GM12878 (cell line): ENCODE measurements at regions not wholly inside any gene's neighbourhood (a gene's known extent, or its start where the extent isn't known, plus 50 kb on each side); places are given as distances from the start of the nearest gene placed in this dataset.

Source experiments
- BACH1 ChIP-seq: fragments of 450-650 bp; IDR thresholded peaks from 2 replicates; pipeline ENCODE4 v1.6.1; 2017; ENCODE audit warnings: mild to moderate bottlenecking, borderline replicate concordance
- CHD1 ChIP-seq: IDR thresholded peaks from 2 replicates; pipeline ENCODE4 v1.6.1; 2012; ENCODE audit warnings: low read depth, low read length, improper control_type of control experiment
- CHD4 ChIP-seq: fragments of 200-600 bp; sonication (generic); IDR thresholded peaks from 2 replicates; pipeline ENCODE4 v1.6.1; 2016; ENCODE audit warnings: mild to moderate bottlenecking
- E4F1 ChIP-seq: fragments of 450-650 bp; IDR thresholded peaks from 2 replicates; pipeline ENCODE4 v1.6.1; 2018; ENCODE audit warnings: borderline replicate concordance, mild to moderate bottlenecking; ENCODE audit not compliant: partially characterized antibody
- EGR1 ChIP-seq, 2 experiments: IDR thresholded peaks; 1 replicate in 1 of 2; 2 replicates in 1 of 2; pipeline ENCODE4 v1.6.1; 2011 to 2012; ENCODE audit warnings: low read depth in 2 of 2, low read length in 2 of 2, borderline replicate concordance in 1 of 2, mild to moderate bottlenecking in 1 of 2, moderate library complexity in 1 of 2
- LARP7 ChIP-seq: fragments of 450-650 bp; IDR thresholded peaks from 2 replicates; pipeline ENCODE4 v1.6.1; 2017; ENCODE audit warnings: mild to moderate bottlenecking
- MEF2B ChIP-seq: fragments of 450-650 bp; IDR thresholded peaks from 2 replicates; pipeline ENCODE4 v1.6.1; 2018; ENCODE audit warnings: mild to moderate bottlenecking, moderate library complexity; ENCODE audit not compliant: partially characterized antibody, poor library complexity, severe bottlenecking
- PAX8 ChIP-seq: fragments of 450-650 bp; IDR thresholded peaks from 2 replicates; pipeline ENCODE4 v1.6.1; 2017; ENCODE audit warnings: mild to moderate bottlenecking, moderate library complexity
- RCOR1 ChIP-seq: conservative IDR thresholded peaks from 2 replicates; pipeline ENCODE4 v1.6.1; 2012; ENCODE audit warnings: low read depth, low read length, improper control_type of control experiment
- SIN3A ChIP-seq: IDR thresholded peaks from 2 replicates; pipeline ENCODE4 v1.6.1; 2012; ENCODE audit warnings: low read depth, low read length, improper control_type of control experiment
- SMARCA5 ChIP-seq: fragments of 450-650 bp; IDR thresholded peaks from 2 replicates; pipeline ENCODE4 v1.6.1; 2017; ENCODE audit warnings: mild to moderate bottlenecking
- SMC3 ChIP-seq: IDR thresholded peaks from 2 replicates; pipeline ENCODE4 v1.6.1; 2011; ENCODE audit warnings: low read length, improper control_type of control experiment, borderline replicate concordance
- SREBF1 ChIP-seq: IDR thresholded peaks from 2 replicates; pipeline ENCODE4 v1.6.1; 2012; ENCODE audit warnings: mild to moderate bottlenecking, low read length
- TBL1XR1 ChIP-seq: IDR thresholded peaks from 2 replicates; pipeline ENCODE4 v1.6.1; 2012; ENCODE audit warnings: low read depth, low read length, improper control_type of control experiment
- TCF12 ChIP-seq: IDR thresholded peaks from 2 replicates; pipeline ENCODE4 v1.6.1; 2011; ENCODE audit warnings: low read depth, mild to moderate bottlenecking, low read length
- WRNIP1 ChIP-seq: IDR thresholded peaks from 2 replicates; pipeline ENCODE4 v1.6.1; 2011; ENCODE audit warnings: low read depth, low read length, improper control_type of control experiment, borderline replicate concordance
- ZNF274 ChIP-seq: IDR thresholded peaks from one replicate; pipeline ENCODE4 v1.8.0; 2011; ENCODE audit not compliant: insufficient read length, insufficient read depth
- ZSCAN29 ChIP-seq: fragments of 450-650 bp; IDR thresholded peaks from 2 replicates; pipeline ENCODE4 v1.6.1; 2017; ENCODE audit warnings: mild to moderate bottlenecking, moderate library complexity
- TF ChIP-seq, protein P1 (sequence below): fragments of 450-650 bp; formaldehyde crosslinking; IDR thresholded peaks from 2 replicates; pipeline ENCODE4 v1.4.0; 2022; ENCODE audit warnings: mild to moderate bottlenecking, moderate library complexity
- TF ChIP-seq, protein P2 (sequence below): IDR thresholded peaks from 2 replicates; pipeline ENCODE4 v1.6.1; 2011; ENCODE audit warnings: low read depth, mild to moderate bottlenecking, low read length, moderate library complexity, borderline replicate concordance; ENCODE audit errors: extremely low read depth
- TF ChIP-seq, protein P3 (sequence below): IDR thresholded peaks from 2 replicates; pipeline ENCODE4 v1.6.1; 2011; ENCODE audit warnings: mild to moderate bottlenecking, low read depth, low read length, moderate library complexity; ENCODE audit not compliant: insufficient replicate concordance
- TF ChIP-seq, protein P4 (sequence below): fragments of 450-650 bp; IDR thresholded peaks from 2 replicates; pipeline ENCODE4 v1.6.1; 2017; ENCODE audit warnings: mild to moderate bottlenecking

- TF ChIP-seq, protein P1, sequence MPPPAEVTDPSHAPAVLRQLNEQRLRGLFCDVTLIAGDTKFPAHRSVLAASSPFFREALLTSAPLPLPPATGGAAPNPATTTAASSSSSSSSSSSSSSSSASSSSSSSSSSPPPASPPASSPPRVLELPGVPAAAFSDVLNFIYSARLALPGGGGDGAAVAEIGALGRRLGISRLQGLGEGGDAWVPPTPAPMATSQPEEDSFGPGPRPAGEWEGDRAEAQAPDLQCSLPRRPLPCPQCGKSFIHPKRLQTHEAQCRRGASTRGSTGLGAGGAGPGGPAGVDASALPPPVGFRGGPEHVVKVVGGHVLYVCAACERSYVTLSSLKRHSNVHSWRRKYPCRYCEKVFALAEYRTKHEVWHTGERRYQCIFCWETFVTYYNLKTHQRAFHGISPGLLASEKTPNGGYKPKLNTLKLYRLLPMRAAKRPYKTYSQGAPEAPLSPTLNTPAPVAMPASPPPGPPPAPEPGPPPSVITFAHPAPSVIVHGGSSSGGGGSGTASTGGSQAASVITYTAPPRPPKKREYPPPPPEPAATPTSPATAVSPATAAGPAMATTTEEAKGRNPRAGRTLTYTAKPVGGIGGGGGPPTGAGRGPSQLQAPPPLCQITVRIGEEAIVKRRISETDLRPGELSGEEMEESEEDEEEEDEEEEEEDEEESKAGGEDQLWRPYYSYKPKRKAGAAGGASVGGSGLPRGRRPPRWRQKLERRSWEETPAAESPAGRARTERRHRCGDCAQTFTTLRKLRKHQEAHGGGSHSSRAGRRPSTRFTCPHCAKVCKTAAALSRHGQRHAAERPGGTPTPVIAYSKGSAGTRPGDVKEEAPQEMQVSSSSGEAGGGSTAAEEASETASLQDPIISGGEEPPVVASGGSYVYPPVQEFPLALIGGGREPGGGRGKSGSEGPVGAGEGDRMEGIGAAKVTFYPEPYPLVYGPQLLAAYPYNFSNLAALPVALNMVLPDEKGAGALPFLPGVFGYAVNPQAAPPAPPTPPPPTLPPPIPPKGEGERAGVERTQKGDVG: no peak
- TF ChIP-seq E4F1: peak; percentile 55
- no peak for TF ChIP-seq PAX8
- TF ChIP-seq, protein P2, sequence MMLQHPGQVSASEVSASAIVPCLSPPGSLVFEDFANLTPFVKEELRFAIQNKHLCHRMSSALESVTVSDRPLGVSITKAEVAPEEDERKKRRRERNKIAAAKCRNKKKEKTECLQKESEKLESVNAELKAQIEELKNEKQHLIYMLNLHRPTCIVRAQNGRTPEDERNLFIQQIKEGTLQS: no peak
- TF ChIP-seq MEF2B: no peak
- TF ChIP-seq SMARCA5: peak; percentile 72; the same call in 1 of the 2 replicates
- no peak for TF ChIP-seq TCF12
- TF ChIP-seq LARP7: peak; percentile 74; the same call in 1 of the 2 replicates
- no peak for TF ChIP-seq WRNIP1
- TF ChIP-seq SMC3: peak; percentile 18; the same call in 1 of the 2 replicates
- TF ChIP-seq, protein P3, sequence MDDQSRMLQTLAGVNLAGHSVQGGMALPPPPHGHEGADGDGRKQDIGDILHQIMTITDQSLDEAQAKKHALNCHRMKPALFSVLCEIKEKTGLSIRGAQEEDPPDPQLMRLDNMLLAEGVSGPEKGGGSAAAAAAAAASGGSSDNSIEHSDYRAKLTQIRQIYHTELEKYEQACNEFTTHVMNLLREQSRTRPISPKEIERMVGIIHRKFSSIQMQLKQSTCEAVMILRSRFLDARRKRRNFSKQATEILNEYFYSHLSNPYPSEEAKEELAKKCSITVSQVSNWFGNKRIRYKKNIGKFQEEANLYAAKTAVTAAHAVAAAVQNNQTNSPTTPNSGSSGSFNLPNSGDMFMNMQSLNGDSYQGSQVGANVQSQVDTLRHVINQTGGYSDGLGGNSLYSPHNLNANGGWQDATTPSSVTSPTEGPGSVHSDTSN: no peak
- TF ChIP-seq ZSCAN29: no peak
- peak; percentile 99 for TF ChIP-seq BACH1
- TF ChIP-seq, protein P4, sequence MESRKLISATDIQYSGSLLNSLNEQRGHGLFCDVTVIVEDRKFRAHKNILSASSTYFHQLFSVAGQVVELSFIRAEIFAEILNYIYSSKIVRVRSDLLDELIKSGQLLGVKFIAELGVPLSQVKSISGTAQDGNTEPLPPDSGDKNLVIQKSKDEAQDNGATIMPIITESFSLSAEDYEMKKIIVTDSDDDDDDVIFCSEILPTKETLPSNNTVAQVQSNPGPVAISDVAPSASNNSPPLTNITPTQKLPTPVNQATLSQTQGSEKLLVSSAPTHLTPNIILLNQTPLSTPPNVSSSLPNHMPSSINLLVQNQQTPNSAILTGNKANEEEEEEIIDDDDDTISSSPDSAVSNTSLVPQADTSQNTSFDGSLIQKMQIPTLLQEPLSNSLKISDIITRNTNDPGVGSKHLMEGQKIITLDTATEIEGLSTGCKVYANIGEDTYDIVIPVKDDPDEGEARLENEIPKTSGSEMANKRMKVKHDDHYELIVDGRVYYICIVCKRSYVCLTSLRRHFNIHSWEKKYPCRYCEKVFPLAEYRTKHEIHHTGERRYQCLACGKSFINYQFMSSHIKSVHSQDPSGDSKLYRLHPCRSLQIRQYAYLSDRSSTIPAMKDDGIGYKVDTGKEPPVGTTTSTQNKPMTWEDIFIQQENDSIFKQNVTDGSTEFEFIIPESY: no peak
- no peak for TF ChIP-seq CHD4
- TF ChIP-seq EGR1 (IDR thresholded peaks at IDR 0.05; ENCODE audit: borderline replicate concordance in 1 of 2, low read depth in 2 of 2, low read length in 2 of 2): peak in 1 of 2 experiments; percentile 26; a peak in 1 of 3 replicates
- no peak for TF ChIP-seq CHD1
- TF ChIP-seq RCOR1: no peak
- no peak for TF ChIP-seq ZNF274
- TF ChIP-seq SIN3A: no peak
- no peak for TF ChIP-seq SREBF1
- 0 out of 2 replicates have a peak, but pooled peaks have one; percentile 22 for TF ChIP-seq TBL1XR1
Observed at GRCh38 chr14:34059925-34060650, 109.2 kb upstream of the EGLN3 start (continued).
